Tibial nerve (tissue), 4 donors: ENCODE measurements at regions not wholly inside any gene's neighbourhood (a gene's known extent, or its start where the extent isn't known, plus 50 kb on each side); places are given as distances from the start of the nearest gene placed in this dataset.

Experiments
- DNase-seq, 2 donors: peaks; one replicate each; pipeline ENCODE4 v3.0.0-alpha.2; 2019; ENCODE audit warnings: low spot score in 2 of 2
- H3K27ac ChIP-seq, 4 donors: fragments of 200-600 bp; sonication (generic) in 3 of 4; one replicate each; pipeline ENCODE4 v1.5.1; 2017 to 2019; ENCODE audit warnings: mild to moderate bottlenecking in 1 of 4
- H3K27me3 ChIP-seq, 2 donors: fragments of 200-600 bp; sonication (generic) in 1 of 2; one replicate each; pipeline versions ENCODE4 v1.5.1 to v1.6.0; 2017 to 2019
- H3K36me3 ChIP-seq, 3 donors: fragments of 200-600 bp; sonication (generic); one replicate each; pipeline ENCODE4 v1.5.1; 2018 to 2019
- H3K4me1 ChIP-seq, 4 donors: fragments of 200-600 bp; sonication (generic) in 3 of 4; one replicate each; pipeline ENCODE4 v1.5.1; 2017 to 2019
- H3K4me3 ChIP-seq, 4 donors: fragments of 200-600 bp; sonication (generic) in 3 of 4; one replicate each; pipeline ENCODE4 v1.5.1; 2017 to 2019; ENCODE audit warnings: mild to moderate bottlenecking in 1 of 4, moderate library complexity in 1 of 4
- H3K9me3 ChIP-seq, 4 donors: fragments of 200-600 bp; sonication (generic) in 3 of 4; one replicate each; pipeline ENCODE4 v1.5.1; 2017 to 2019
- CTCF ChIP-seq, 5 experiments: fragments of 200-600 bp in 3 of 5; fragments of 450-650 bp in 2 of 5; sonication (generic) in 3 of 5; IDR thresholded peaks; one replicate each; pipeline ENCODE4 v1.5.1; 2016 to 2019; ENCODE audit warnings: antibody characterized with exemption in 5 of 5, mild to moderate bottlenecking in 3 of 5, moderate library complexity in 2 of 5
- EP300 ChIP-seq, 2 donors: sonication (generic); formaldehyde crosslinking; IDR thresholded peaks; one replicate each; pipeline ENCODE4 v1.6.1; 2017; ENCODE audit warnings: antibody characterized with exemption in 2 of 2, mild to moderate bottlenecking in 1 of 2
- POLR2A ChIP-seq, 2 donors: fragments of 450-650 bp; IDR thresholded peaks; one replicate each; pipeline ENCODE4 v1.6.1; 2017; ENCODE audit warnings: antibody characterized with exemption in 2 of 2, mild to moderate bottlenecking in 2 of 2, moderate library complexity in 2 of 2
- WGBS, 2 donors: methylation state at CpG; one replicate each; pipeline ENCODE4 v1.1.5; 2018; 5-methylcytosine and 5-hydroxymethylcytosine counted together

GRCh38 chr1:216826646-216827045 lies 103.4 kb upstream of the ESRRG start:
- WGBS, 2 donors, result 75 to 76% methylated on average over 2 of the region's 2 CpGs
- no peaks in the 10 kb centered on the region for H3K4me1 ChIP-seq
- TF ChIP-seq POLR2A (IDR thresholded peaks at IDR 0.05), result no peak
- no peak for TF ChIP-seq CTCF (IDR thresholded peaks at IDR 0.05)
- TF ChIP-seq EP300 (IDR thresholded peaks at IDR 0.05), result no peak

GRCh38 chr1:216826214-216826613 lies 103.0 kb upstream of the ESRRG start:
- no peak for TF ChIP-seq CTCF (IDR thresholded peaks at IDR 0.05)
- no peak for TF ChIP-seq POLR2A (IDR thresholded peaks at IDR 0.05)
- TF ChIP-seq EP300 (IDR thresholded peaks at IDR 0.05), result no peak
- WGBS, 2 donors, result 91 to 92% methylated on average over 4 of the region's 4 CpGs

More at GRCh38 chr1:216826646-216827045, 103.4 kb upstream of the ESRRG start:
- DNase-seq, result no peak
- Histone ChIP-seq H3K36me3 (no peaks in the 10 kb centered on the region), H3K9me3 (no peaks in the 10 kb centered on the region), H3K27ac (no peak overlapping the region), H3K27me3 (no peaks in the 10 kb centered on the region), H3K4me3 (no peak overlapping the region)

GRCh38 chr1:216825557-216825956 lies 102.3 kb upstream of the ESRRG start:
- WGBS, 2 donors, result 91 to 97% methylated on average over 2 of the region's 2 CpGs
- H3K4me1 ChIP-seq, result no peaks in the 10 kb centered on the region
- no peak for DNase-seq
- no peaks in the 10 kb centered on the region for H3K9me3 ChIP-seq
- H3K27ac ChIP-seq, result no peak overlapping the region
- H3K36me3 ChIP-seq, result no peaks in the 10 kb centered on the region
- H3K27me3 ChIP-seq, result no peaks in the 10 kb centered on the region
- no peak for TF ChIP-seq CTCF (IDR thresholded peaks at IDR 0.05)
- no peak for TF ChIP-seq EP300 (IDR thresholded peaks at IDR 0.05)
- no peak for TF ChIP-seq POLR2A (IDR thresholded peaks at IDR 0.05)
- no peak overlapping the region for H3K4me3 ChIP-seq

More at GRCh38 chr1:216826214-216826613, 103.0 kb upstream of the ESRRG start:
- no peaks in the 10 kb centered on the region for H3K36me3 ChIP-seq
- H3K4me1 ChIP-seq, result no peaks in the 10 kb centered on the region
- H3K27ac ChIP-seq, result no peak overlapping the region
- no peak overlapping the region for H3K4me3 ChIP-seq
- H3K27me3 ChIP-seq, result no peaks in the 10 kb centered on the region
- DNase-seq, result no peak
- no peaks in the 10 kb centered on the region for H3K9me3 ChIP-seq

- H3K27me3 ChIP-seq, result no peaks in the 10 kb centered on the region
- TF ChIP-seq CTCF (IDR thresholded peaks at IDR 0.05) (no peak), POLR2A (IDR thresholded peaks at IDR 0.05) (no peak), EP300 (IDR thresholded peaks at IDR 0.05) (no peak)
- no peaks in the 10 kb centered on the region for H3K9me3 ChIP-seq
- H3K27ac ChIP-seq, result no peak overlapping the region
- no peaks in the 10 kb centered on the region for H3K36me3 ChIP-seq
- DNase-seq, result no peak
- 95 to 97% methylated on average over 3 of the region's 3 CpGs for WGBS, 2 donors
- no peaks in the 10 kb centered on the region for H3K4me1 ChIP-seq
- no peak overlapping the region for H3K4me3 ChIP-seq
These were observed 101.3 kb upstream of the ESRRG start for GRCh38 chr1:216824511-216824910.

- H3K36me3 ChIP-seq, result no peaks in the 10 kb centered on the region
- no peak for DNase-seq
- WGBS, 2 donors, result 55 to 61% methylated on average over 2 of the region's 2 CpGs
- peak overlapping the region in 1 of 4 donors; percentile 14 for H3K27ac ChIP-seq
- H3K4me3 ChIP-seq, result no peak overlapping the region
- no peaks in the 10 kb centered on the region for H3K4me1 ChIP-seq
- no peaks in the 10 kb centered on the region for H3K27me3 ChIP-seq
- no peak for TF ChIP-seq POLR2A (IDR thresholded peaks at IDR 0.05)
- no peak for TF ChIP-seq CTCF (IDR thresholded peaks at IDR 0.05)
- TF ChIP-seq EP300 (IDR thresholded peaks at IDR 0.05), result no peak
- H3K9me3 ChIP-seq, result no peaks in the 10 kb centered on the region
These were observed 100.5 kb upstream of the ESRRG start for GRCh38 chr1:216823731-216824130.
